Prostate gland (tissue), 2 donors: ENCODE measurements at regions not wholly inside any gene's neighbourhood (a gene's known extent, or its start where the extent isn't known, plus 50 kb on each side); places are given as distances from the start of the nearest gene placed in this dataset.

Source experiments
- POLR2A ChIP-seq: fragments of 450-650 bp; IDR thresholded peaks from one replicate; pipeline ENCODE4 v1.6.1; 2016; ENCODE audit warnings: antibody characterized with exemption, mild to moderate bottlenecking
- POLR2AphosphoS5 ChIP-seq: sonication (generic); formaldehyde crosslinking; IDR thresholded peaks from one replicate; pipeline ENCODE4 v1.6.1; 2017; ENCODE audit warnings: antibody characterized with exemption
- TF ChIP-seq, protein P1 (sequence below), 4 experiments: fragments of 200-600 bp in 2 of 4; fragments of 450-650 bp in 2 of 4; sonication (generic) in 2 of 4; IDR thresholded peaks; 1 replicate in 3 of 4; 2 replicates in 1 of 4; pipeline ENCODE4 v1.5.1; 2016 to 2019; ENCODE audit warnings: antibody characterized with exemption in 4 of 4, mild to moderate bottlenecking in 2 of 4, moderate library complexity in 2 of 4

DNA sequence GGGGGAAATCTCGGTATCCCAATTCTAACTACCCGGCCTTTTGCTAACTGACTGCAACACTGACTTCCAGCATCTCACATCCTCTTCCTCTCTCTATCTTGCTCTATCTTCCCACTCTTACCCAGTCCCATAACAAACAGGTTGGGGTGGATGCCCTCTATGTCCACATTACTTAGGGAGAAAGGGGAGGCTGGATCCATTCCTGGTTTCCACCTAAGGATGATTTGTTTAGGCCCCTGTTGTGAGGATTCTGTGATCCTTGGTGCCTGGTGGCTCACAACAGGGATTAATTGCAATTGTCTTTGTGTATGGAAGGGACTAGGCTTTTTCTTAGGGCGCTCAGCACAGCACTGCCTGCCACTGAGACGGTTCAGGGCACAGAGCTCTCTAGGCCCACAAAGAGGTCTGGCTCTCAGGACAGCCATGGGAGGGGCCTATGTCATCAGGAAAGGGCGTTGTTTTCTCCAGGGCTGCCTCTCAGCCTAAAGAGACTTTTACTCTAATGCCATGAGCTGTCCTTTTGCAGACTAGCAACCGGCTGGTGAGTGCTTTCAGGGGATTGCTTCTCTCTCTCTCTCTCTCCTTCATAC, 612.1 kb upstream of the SALL1 start:
- TF ChIP-seq, protein P1, sequence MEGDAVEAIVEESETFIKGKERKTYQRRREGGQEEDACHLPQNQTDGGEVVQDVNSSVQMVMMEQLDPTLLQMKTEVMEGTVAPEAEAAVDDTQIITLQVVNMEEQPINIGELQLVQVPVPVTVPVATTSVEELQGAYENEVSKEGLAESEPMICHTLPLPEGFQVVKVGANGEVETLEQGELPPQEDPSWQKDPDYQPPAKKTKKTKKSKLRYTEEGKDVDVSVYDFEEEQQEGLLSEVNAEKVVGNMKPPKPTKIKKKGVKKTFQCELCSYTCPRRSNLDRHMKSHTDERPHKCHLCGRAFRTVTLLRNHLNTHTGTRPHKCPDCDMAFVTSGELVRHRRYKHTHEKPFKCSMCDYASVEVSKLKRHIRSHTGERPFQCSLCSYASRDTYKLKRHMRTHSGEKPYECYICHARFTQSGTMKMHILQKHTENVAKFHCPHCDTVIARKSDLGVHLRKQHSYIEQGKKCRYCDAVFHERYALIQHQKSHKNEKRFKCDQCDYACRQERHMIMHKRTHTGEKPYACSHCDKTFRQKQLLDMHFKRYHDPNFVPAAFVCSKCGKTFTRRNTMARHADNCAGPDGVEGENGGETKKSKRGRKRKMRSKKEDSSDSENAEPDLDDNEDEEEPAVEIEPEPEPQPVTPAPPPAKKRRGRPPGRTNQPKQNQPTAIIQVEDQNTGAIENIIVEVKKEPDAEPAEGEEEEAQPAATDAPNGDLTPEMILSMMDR (IDR thresholded peaks at IDR 0.05), result no peak
- TF ChIP-seq POLR2A (no peak), POLR2AphosphoS5 (no peak)
